GM23338 (cell line): ENCODE measurements at regions not wholly inside any gene's neighbourhood (a gene's known extent, or its start where the extent isn't known, plus 50 kb on each side); places are given as distances from the start of the nearest gene placed in this dataset.
"Not testable (repeated sequence)": the region's sequence is repeated elsewhere in the genome, so short reads cannot be mapped to it uniquely, and the experiment has no call there.

Experiments used
- ATAC-seq: fragments of 200-7000 bp; cut with Tn5 transposase; 3 replicates; pipeline ENCODE4 v1.9.1; 2020
- DNase-seq: peaks from one replicate; pipeline ENCODE4 v3.0.0-alpha.2; 2015; ENCODE audit warnings: low spot score
- H2AFZ ChIP-seq: fragments of 200-600 bp; sonication (generic); 2 replicates; pipeline ENCODE4 v1.8.0; 2016; ENCODE audit warnings: antibody characterized with exemption, mild to moderate bottlenecking, moderate library complexity
- H3F3A ChIP-seq: fragments of 200-600 bp; sonication (generic); replicated peaks from 2 replicates; pipeline ENCODE4 v1.8.0; 2017; ENCODE audit warnings: antibody characterized with exemption, mixed run types, low read depth
- H3K27ac ChIP-seq: fragments of 200-600 bp; sonication (generic); 2 replicates; pipeline ENCODE4 v1.6.1; 2016; ENCODE audit warnings: low read depth
- H3K27me3 ChIP-seq: fragments of 200-600 bp; sonication (generic); 2 replicates; pipeline ENCODE4 v1.8.0; 2016; ENCODE audit warnings: mild to moderate bottlenecking, mixed run types, moderate library complexity; ENCODE audit not compliant: insufficient read depth
- H3K36me3 ChIP-seq: fragments of 200-600 bp; sonication (generic); 2 replicates; pipeline ENCODE4 v1.8.0; 2016; ENCODE audit warnings: mild to moderate bottlenecking; ENCODE audit not compliant: insufficient read depth
- H3K4me1 ChIP-seq: fragments of 200-600 bp; sonication (generic); 2 replicates; pipeline ENCODE4 v1.8.0; 2016; ENCODE audit warnings: mild to moderate bottlenecking, moderate library complexity; ENCODE audit not compliant: insufficient read depth
- H3K4me2 ChIP-seq: fragments of 200-600 bp; sonication (generic); 2 replicates; pipeline ENCODE4 v1.7.1; 2017; ENCODE audit warnings: mixed run types
- H3K4me3 ChIP-seq: fragments of 200-600 bp; sonication (generic); 2 replicates; pipeline ENCODE4 v1.6.1; 2016; ENCODE audit warnings: mixed run types
- H3K79me2 ChIP-seq: fragments of 200-600 bp; sonication (generic); replicated peaks from 2 replicates; pipeline ENCODE4 v1.8.0; 2017; ENCODE audit warnings: mild to moderate bottlenecking; ENCODE audit not compliant: insufficient read depth
- H3K9me2 ChIP-seq: fragments of 200-600 bp; sonication (generic); 2 replicates; pipeline ENCODE4 v1.8.0; 2017; ENCODE audit not compliant: insufficient read depth
- H4K20me1 ChIP-seq: fragments of 200-600 bp; sonication (generic); replicated peaks from 2 replicates; pipeline ENCODE4 v1.8.0; 2017; ENCODE audit warnings: mild to moderate bottlenecking; ENCODE audit not compliant: insufficient read depth
- H3K27ac Mint-ChIP-seq: 2 replicates; pipeline ENCODE4 v1.8.0; 2020; ENCODE audit warnings: inconsistent platforms, mild to moderate bottlenecking, moderate library complexity, mixed read lengths
- H3K27me3 Mint-ChIP-seq: 3 replicates; pipeline ENCODE4 v1.8.0; 2022; ENCODE audit warnings: low read depth, mild to moderate bottlenecking, moderate library complexity, mixed read lengths, inconsistent platforms; ENCODE audit not compliant: insufficient read depth, poor library complexity
- H3K36me3 Mint-ChIP-seq: 3 replicates; pipeline ENCODE4 v1.8.0; 2021; ENCODE audit warnings: low read depth, mild to moderate bottlenecking, inconsistent platforms, moderate library complexity, mixed read lengths
- H3K4me1 Mint-ChIP-seq: 3 replicates; pipeline ENCODE4 v1.8.0; 2020; ENCODE audit warnings: mild to moderate bottlenecking, inconsistent platforms, mixed read lengths
- H3K4me3 Mint-ChIP-seq: 3 replicates; pipeline ENCODE4 v1.8.0; 2021; ENCODE audit warnings: moderate library complexity, mild to moderate bottlenecking, inconsistent platforms, mixed read lengths
- H3K9me3 Mint-ChIP-seq: 3 replicates; pipeline ENCODE4 v1.8.0; 2020; ENCODE audit warnings: moderate library complexity, mild to moderate bottlenecking, inconsistent platforms, mixed read lengths
- CREB1 ChIP-seq: fragments of 250-450 bp; sonication (Bioruptor Pico); IDR thresholded peaks from 2 replicates; pipeline ENCODE4 v1.5.0; 2020; ENCODE audit warnings: low read depth, mild to moderate bottlenecking, moderate library complexity
- EZH2 ChIP-seq: fragments of 200-600 bp; sonication (generic); IDR thresholded peaks from one replicate; pipeline ENCODE4 v1.8.0; 2017; ENCODE audit warnings: antibody characterized with exemption, mild to moderate bottlenecking, low read depth; ENCODE audit not compliant: unreplicated experiment
- EZH2phosphoT487 ChIP-seq: fragments of 200-600 bp; sonication (generic); IDR thresholded peaks from one replicate; pipeline ENCODE4 v1.8.1; 2018; ENCODE audit warnings: antibody characterized with exemption; ENCODE audit not compliant: unreplicated experiment
- STAT1 ChIP-seq: IDR thresholded peaks from one replicate; pipeline ENCODE4 v1.6.1; 2016; ENCODE audit warnings: antibody characterized with exemption; ENCODE audit not compliant: unreplicated experiment
- TF ChIP-seq, protein P1 (sequence below): IDR thresholded peaks from one replicate; pipeline ENCODE4 v1.6.1; 2018; ENCODE audit warnings: antibody characterized with exemption; ENCODE audit not compliant: unreplicated experiment
- TF ChIP-seq, protein P2 (sequence below): IDR thresholded peaks from 2 replicates; pipeline ENCODE4 v1.6.1; 2016; ENCODE audit warnings: antibody characterized with exemption
- TF ChIP-seq, protein P3 (sequence below): fragments of 250-450 bp; sonication (Bioruptor Pico); IDR thresholded peaks from 2 replicates; pipeline ENCODE4 v1.5.0; 2020; ENCODE audit warnings: mild to moderate bottlenecking, moderate library complexity

DNA sequence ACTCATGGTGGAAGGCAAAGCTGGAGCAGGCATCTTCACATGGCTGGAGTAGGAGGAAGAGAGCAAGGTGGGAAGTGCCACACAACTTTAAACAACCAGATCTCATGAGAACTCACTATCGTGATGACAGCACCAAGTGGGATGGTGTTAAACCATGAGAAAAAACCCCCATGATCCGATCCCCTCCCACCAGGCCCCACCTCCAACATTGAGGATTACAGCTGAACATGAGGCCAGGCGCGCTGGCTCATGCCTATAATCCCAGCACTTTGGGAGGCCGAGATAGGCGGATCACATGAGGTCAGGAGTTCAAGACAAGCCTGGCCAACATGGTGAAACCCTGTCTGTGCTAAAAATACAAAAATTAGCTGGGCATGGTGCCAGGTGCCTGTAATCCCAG lies 66.5 kb upstream of the CAPZB start:
- ATAC-seq, DNase-seq, H3K4me1 Mint-ChIP-seq, H3K4me1 ChIP-seq, H3K36me3 ChIP-seq, H3K9me2 ChIP-seq, H3K27ac ChIP-seq, H3K27me3 ChIP-seq, H3K27me3 Mint-ChIP-seq, H3K79me2 ChIP-seq, H3K4me3 ChIP-seq, H3K4me3 Mint-ChIP-seq, H3K27ac Mint-ChIP-seq, H4K20me1 ChIP-seq, H3F3A ChIP-seq, H3K4me2 ChIP-seq, H2AFZ ChIP-seq: not testable (repeated sequence)
- peaks cover 48% of the 10 kb centered on the region for H3K9me3 Mint-ChIP-seq
- peaks cover 14% of the 10 kb centered on the region for H3K36me3 Mint-ChIP-seq

DNA sequence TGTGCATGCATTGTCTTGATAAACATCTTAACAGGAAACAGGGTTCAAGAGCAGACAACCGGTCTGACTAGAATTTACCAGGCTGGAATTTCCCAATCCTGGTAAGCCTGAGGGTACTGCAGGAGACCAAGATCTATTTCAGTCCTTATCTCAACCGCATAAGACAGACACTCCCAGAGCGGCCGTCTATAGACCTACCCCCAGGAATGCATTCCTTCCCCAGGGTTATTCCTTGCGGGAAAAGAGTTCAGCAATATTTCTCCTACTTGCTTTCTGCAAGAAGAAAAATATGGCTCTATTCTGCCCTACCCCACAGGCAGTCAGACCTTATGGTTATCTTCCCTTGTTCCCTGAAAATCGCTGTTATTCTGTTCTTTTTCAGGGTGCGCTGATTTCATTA lies 65.1 kb upstream of the CAPZB start:
- not testable (repeated sequence) for H3K36me3 ChIP-seq, H3K4me1 ChIP-seq, H4K20me1 ChIP-seq, H2AFZ ChIP-seq, H3K79me2 ChIP-seq, H3K27me3 ChIP-seq, H3K9me2 ChIP-seq, H3K27ac ChIP-seq, H3K4me3 Mint-ChIP-seq, ATAC-seq, H3F3A ChIP-seq, H3K4me3 ChIP-seq, DNase-seq, H3K4me2 ChIP-seq, H3K4me1 Mint-ChIP-seq, H3K27me3 Mint-ChIP-seq, H3K27ac Mint-ChIP-seq
- peaks cover 61% of the 10 kb centered on the region for H3K9me3 Mint-ChIP-seq
- H3K36me3 Mint-ChIP-seq, result peaks cover 15% of the 10 kb centered on the region

DNA sequence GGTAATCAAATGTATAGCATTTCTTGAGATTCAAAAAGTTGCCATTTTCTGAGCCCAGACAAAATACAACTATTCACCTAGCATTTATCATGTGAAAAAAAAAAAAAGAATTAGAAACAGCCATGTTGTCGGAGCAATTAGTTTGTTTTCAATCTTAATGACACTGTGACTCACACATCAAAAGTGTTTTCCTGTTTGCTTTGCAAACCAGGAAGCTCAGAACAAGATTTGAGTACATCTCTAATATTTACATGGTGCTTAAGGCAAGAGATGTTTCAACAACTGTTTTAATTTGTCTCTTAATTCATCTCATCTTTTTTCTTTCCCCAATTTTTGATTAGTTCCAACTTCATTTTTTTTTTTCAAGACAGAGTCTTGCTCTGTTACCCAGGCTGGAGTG lies 62.5 kb upstream of the CAPZB start:
- Histone ChIP-seq H3K27me3 (no peaks in the 10 kb centered on the region), H2AFZ (no peak overlapping the region), H3K79me2 (no peaks in the 10 kb centered on the region), H4K20me1 (no peaks in the 10 kb centered on the region), H3K4me3 (no peak overlapping the region), H3K27ac (no peak overlapping the region), H3K9me2 (no peaks in the 10 kb centered on the region), H3K4me2 (no peak overlapping the region), H3F3A (no peaks in the 10 kb centered on the region), H3K36me3 (no peaks in the 10 kb centered on the region), H3K4me1 (no peaks in the 10 kb centered on the region)
- Mint-ChIP-seq H3K27me3 (peaks cover 7% of the 10 kb centered on the region), H3K4me1 (no peaks in the 10 kb centered on the region), H3K36me3 (peaks cover 20% of the 10 kb centered on the region), H3K27ac (no peak overlapping the region), H3K9me3 (peaks cover 75% of the 10 kb centered on the region), H3K4me3 (no peak overlapping the region)
- ATAC-seq (no peak), DNase-seq (no peak)
- no peak for TF ChIP-seq EZH2
- TF ChIP-seq, protein P1, sequence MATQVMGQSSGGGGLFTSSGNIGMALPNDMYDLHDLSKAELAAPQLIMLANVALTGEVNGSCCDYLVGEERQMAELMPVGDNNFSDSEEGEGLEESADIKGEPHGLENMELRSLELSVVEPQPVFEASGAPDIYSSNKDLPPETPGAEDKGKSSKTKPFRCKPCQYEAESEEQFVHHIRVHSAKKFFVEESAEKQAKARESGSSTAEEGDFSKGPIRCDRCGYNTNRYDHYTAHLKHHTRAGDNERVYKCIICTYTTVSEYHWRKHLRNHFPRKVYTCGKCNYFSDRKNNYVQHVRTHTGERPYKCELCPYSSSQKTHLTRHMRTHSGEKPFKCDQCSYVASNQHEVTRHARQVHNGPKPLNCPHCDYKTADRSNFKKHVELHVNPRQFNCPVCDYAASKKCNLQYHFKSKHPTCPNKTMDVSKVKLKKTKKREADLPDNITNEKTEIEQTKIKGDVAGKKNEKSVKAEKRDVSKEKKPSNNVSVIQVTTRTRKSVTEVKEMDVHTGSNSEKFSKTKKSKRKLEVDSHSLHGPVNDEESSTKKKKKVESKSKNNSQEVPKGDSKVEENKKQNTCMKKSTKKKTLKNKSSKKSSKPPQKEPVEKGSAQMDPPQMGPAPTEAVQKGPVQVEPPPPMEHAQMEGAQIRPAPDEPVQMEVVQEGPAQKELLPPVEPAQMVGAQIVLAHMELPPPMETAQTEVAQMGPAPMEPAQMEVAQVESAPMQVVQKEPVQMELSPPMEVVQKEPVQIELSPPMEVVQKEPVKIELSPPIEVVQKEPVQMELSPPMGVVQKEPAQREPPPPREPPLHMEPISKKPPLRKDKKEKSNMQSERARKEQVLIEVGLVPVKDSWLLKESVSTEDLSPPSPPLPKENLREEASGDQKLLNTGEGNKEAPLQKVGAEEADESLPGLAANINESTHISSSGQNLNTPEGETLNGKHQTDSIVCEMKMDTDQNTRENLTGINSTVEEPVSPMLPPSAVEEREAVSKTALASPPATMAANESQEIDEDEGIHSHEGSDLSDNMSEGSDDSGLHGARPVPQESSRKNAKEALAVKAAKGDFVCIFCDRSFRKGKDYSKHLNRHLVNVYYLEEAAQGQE, result no peak
- TF ChIP-seq, protein P2, sequence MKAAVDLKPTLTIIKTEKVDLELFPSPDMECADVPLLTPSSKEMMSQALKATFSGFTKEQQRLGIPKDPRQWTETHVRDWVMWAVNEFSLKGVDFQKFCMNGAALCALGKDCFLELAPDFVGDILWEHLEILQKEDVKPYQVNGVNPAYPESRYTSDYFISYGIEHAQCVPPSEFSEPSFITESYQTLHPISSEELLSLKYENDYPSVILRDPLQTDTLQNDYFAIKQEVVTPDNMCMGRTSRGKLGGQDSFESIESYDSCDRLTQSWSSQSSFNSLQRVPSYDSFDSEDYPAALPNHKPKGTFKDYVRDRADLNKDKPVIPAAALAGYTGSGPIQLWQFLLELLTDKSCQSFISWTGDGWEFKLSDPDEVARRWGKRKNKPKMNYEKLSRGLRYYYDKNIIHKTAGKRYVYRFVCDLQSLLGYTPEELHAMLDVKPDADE, result no peak
- TF ChIP-seq, protein P3, sequence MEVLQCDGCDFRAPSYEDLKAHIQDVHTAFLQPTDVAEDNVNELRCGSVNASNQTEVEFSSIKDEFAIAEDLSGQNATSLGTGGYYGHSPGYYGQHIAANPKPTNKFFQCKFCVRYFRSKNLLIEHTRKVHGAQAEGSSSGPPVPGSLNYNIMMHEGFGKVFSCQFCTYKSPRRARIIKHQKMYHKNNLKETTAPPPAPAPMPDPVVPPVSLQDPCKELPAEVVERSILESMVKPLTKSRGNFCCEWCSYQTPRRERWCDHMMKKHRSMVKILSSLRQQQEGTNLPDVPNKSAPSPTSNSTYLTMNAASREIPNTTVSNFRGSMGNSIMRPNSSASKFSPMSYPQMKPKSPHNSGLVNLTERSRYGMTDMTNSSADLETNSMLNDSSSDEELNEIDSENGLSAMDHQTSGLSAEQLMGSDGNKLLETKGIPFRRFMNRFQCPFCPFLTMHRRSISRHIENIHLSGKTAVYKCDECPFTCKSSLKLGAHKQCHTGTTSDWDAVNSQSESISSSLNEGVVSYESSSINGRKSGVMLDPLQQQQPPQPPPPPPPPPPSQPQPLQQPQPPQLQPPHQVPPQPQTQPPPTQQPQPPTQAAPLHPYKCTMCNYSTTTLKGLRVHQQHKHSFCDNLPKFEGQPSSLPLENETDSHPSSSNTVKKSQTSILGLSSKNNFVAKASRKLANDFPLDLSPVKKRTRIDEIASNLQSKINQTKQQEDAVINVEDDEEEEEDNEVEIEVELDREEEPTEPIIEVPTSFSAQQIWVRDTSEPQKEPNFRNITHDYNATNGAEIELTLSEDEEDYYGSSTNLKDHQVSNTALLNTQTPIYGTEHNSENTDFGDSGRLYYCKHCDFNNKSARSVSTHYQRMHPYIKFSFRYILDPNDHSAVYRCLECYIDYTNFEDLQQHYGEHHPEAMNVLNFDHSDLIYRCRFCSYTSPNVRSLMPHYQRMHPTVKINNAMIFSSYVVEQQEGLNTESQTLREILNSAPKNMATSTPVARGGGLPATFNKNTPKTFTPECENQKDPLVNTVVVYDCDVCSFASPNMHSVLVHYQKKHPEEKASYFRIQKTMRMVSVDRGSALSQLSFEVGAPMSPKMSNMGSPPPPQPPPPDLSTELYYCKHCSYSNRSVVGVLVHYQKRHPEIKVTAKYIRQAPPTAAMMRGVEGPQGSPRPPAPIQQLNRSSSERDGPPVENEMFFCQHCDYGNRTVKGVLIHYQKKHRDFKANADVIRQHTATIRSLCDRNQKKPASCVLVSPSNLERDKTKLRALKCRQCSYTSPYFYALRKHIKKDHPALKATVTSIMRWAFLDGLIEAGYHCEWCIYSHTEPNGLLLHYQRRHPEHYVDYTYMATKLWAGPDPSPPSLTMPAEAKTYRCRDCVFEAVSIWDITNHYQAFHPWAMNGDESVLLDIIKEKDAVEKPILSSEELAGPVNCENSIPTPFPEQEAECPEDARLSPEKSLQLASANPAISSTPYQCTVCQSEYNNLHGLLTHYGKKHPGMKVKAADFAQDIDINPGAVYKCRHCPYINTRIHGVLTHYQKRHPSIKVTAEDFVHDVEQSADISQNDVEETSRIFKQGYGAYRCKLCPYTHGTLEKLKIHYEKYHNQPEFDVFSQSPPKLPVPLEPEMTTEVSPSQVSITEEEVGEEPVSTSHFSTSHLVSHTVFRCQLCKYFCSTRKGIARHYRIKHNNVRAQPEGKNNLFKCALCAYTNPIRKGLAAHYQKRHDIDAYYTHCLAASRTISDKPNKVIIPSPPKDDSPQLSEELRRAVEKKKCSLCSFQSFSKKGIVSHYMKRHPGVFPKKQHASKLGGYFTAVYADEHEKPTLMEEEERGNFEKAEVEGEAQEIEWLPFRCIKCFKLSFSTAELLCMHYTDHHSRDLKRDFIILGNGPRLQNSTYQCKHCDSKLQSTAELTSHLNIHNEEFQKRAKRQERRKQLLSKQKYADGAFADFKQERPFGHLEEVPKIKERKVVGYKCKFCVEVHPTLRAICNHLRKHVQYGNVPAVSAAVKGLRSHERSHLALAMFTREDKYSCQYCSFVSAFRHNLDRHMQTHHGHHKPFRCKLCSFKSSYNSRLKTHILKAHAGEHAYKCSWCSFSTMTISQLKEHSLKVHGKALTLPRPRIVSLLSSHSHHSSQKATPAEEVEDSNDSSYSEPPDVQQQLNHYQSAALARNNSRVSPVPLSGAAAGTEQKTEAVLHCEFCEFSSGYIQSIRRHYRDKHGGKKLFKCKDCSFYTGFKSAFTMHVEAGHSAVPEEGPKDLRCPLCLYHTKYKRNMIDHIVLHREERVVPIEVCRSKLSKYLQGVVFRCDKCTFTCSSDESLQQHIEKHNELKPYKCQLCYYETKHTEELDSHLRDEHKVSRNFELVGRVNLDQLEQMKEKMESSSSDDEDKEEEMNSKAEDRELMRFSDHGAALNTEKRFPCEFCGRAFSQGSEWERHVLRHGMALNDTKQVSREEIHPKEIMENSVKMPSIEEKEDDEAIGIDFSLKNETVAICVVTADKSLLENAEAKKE (CRISPR knock-in tag), result no peak
- no peak for TF ChIP-seq STAT1
- no peak for TF ChIP-seq CREB1 (CRISPR knock-in tag)
- TF ChIP-seq EZH2phosphoT487, result no peak
